Medulla oblongata (tissue), 1 donor: ENCODE measurements at regions not wholly inside any gene's neighbourhood (a gene's known extent, or its start where the extent isn't known, plus 50 kb on each side); places are given as distances from the start of the nearest gene placed in this dataset.
A peak's percentile ranks its signal among the peaks of the same experiment; 100 is the strongest.
"Not testable (repeated sequence)": the region's sequence is repeated elsewhere in the genome, so short reads cannot be mapped to it uniquely, and the experiment has no call there.

Source experiments
- DNase-seq: peaks from one replicate; pipeline ENCODE4 v3.0.0-alpha.2; 2015; ENCODE audit errors: extremely low spot score

DNA sequence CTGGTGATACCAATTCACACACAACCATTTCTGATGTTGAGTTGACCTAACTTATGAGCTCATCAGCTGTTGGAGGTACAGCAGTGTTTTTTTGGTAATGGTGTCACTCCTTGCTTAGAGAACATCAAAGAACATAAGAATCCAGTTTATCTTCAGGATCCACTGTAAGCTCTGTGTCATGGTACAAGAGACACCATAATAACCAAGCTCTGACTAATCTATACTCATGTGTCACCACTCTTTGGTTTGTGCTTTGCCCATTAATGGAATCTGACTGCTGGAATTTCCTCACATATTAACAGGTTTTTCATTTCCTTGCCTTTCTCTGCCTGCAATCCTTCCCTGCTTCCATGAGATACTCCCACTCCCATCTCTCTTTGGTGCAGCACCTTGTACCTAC, 735.1 kb upstream of the LCORL start:
- DNase-seq: no peak

DNA sequence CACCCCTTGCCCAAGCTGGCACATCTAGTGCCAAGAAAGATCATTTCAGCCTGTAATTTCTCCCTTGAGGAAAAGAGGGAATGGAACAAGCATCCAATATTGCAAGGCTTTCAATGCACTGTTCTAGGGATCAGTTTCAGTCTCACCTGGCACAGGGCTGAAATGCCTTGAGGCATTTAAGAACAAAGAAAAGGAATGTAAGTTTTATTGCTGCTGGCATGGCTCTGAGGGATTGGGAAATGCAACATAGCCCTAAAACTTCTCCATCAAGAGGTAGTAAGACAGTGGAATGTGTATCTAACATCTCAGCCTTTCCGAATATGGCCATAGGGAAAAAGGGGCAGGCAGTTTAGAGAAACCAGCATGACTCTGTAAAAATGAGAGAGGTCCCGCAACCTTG, 732.6 kb upstream of the LCORL start:
- DNase-seq: no peak

DNA sequence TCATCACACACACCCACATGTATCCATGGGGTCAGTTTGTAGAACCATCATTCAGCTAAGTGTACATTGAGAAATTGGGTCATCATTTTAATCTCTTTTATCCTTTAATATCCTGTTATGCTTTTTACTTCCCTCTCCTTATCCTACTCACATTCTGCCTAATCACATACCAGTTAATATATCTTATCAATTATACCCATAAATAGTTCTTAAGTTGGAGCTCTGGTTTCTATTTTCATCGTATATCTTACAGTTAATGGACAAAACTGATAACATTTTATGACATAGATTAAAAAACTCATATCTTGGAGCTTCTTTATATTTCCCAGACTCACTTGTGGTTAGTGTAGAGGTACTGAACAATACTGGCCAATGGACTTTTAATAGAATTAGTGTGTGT, 729.5 kb upstream of the LCORL start:
- no peak for DNase-seq

DNA sequence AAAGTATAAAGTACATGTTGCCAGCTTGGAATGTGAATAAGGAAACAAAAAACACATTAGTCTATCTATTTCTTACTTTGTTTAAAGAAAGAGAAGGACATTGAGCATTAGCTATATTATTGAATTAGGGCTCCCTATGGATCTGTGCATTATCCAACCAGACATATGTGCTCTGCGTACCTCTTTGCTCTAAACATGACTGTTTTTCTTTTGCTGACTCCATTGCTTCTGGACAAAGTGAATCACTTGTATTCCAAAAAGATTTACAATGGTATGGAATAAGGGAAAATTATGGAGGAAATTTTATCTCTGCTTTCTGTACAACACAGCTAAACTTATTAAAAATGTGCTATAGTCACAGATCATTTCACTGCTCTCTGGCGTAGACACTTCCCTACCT, 727.8 kb upstream of the LCORL start:
- no peak for DNase-seq

DNA sequence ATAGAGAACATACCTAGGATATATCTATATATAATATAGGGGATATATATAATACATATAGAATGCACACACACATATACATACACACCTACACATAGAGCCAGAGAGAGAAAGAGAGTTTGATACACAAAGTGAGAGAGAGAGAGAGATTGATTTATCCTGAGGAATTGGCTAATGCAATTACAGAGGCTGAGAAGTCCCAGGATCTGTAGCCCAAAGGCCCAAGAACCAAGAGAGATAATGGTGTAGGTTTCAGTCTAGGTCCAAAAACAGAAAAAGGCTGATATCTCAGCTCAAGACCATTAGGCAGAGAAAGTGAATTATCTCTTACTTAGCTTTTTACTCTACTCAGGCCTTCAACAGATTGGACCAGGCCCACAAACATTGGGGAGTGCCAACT, 715.0 kb upstream of the LCORL start:
- no peak for DNase-seq

- no peak for DNase-seq
Measured at GRCh38 chr4:18735740-18736268, 714.2 kb upstream of the LCORL start.

GRCh38 chr4:18734405-18734804, 712.9 kb upstream of the LCORL start:
- no peak for DNase-seq

DNA sequence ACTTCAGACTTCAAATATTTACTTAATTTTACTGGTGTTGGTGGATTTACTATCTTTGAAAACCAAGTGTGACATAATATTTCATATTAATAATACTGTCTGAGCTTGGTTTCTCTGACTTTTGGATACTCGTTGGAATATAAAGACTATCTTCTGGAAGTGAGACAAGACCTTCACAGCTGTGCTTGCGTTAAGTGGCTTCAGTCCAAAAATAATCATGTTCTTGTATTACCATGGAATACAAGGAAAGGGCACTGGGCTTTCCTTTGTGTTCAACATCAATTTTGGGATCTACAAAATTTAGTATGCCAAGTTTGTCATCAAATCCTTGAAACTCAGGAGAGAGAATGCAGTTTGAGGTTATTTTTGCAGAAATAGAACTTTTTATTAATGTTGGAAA, 712.4 kb upstream of the LCORL start:
- DNase-seq: no peak

DNA sequence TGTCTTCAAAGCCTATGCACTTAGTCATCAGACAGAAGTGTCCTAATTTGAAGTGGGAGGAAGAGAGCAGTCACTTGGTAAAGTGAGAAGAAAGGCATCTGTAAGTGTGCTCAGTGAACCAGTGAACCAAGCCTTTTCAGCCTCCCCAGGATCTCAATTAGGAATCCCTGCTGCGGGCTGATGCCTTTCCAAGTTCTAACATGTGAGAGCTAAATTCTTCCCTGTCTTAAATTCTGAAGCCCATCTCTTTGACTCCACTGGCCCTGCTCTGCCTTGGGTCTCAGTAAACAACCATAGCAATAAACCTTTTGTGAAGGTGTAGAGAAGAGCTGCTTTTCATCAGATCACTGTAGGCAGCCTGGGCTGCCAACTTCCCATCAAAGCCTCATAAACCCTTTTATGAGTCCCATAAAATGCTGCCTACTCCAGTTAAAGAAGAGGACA, 701.2 kb upstream of the LCORL start:
- DNase-seq: no peak

DNA sequence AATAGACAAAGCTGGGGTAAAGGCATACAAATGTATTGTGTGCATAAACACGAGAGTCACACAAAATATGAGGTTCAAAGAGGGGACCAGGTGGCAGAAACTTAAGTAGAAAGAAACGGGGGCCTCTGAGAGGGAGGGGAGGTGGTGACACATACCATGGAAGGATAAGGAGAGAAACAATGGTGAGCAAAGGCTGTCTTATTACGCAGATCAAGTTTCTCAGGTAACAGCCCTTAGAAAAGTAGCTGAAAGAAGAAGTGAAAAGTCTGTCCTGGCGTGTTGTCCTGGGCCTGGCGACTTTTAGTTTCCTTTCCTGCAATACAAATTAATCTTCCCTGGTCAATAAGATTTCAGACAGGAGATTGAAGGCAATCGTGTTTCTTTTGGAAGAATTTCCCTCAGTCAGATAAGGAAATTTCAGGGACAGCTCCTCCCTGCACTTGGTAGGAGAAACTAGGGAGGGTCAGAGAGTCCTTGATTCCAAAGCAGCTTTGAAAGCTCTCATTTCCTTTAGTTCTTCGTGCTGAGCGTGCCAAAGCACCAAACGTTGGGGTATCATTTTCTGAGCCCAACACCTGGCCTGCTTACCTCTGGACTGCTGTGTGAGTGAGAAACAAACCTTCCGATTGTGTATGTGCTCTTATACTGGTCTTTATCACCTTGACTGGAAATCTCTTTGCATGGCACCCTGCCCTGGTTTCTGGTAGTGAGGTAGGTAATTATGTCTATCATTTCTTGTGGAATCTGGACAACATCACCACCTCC, 676.7 kb upstream of the LCORL start:
- no peak for DNase-seq

DNA sequence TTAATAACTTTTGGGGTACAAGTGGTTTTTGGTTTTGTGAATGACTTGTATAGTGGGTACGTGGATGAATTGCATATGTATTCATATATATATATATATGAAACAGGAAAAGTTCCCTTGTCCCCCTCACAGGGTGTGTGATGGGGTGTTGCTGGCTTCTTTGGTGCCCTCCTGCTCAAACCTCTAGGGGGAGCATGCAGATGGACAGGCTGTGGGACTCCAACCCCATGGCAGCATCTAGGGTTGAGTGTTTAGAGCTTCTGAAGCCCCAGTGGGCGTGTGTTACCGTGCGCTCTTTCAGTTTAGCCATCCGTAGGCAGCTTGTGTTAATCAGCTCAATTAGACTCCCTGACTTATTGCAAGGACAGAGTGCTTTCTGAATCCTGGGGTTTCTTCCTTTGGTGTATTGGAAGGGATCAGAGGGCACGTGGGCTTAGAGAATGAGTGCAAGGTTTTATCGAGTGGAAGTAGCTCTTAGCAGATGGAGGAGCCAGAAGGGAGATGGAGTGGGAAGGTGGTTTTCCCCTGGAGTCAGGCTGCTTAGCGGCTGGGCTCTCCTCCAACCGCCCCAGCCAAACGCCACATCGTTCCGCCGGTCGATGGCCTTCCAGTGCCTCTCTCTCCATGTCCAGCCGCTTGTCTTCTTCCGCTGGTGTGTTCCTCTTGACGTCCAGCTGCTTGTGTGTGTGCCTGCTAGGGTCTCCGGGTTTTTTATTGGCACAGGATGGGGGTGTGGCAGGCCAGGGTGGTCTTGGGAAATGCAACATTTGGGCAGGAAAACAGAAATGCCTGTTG, 674.4 kb upstream of the LCORL start:
- no peak for DNase-seq

DNA sequence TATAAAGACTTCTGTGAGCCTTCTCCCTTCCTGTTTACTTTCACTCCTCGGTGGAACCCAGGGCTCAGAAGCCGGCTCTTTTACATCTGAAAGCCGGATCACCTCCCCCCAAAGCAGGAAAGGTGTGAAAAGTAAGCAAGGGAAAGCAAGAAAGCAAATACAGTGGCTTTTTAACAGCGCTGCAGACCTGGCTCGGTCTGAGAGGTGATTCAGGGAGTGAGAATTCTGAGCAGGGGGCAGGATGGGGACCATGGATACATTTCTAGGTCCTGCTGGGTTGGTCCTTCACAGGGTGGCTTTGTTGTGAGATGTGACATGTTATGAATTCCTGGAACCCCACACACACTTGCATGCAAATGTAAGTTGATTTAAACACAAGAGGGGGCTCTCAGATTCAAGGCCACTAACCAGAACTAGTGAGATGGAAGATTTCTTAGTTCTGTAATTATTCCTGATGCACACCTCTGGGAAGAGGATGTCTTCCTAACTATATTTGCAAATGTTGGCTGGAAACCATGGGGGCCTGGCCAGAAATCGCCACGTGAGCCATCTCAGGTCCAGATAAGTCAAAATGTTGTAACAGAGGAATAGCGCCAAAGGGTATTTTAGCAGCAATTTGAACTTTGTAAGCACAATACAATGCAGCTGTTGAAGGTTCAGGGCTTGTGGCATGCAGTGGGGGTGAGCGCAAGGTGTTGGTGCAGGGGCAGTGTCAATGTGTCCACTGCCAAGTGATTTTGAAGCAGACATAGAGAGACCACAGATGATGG, 670.1 kb upstream of the LCORL start:
- no peak for DNase-seq

DNA sequence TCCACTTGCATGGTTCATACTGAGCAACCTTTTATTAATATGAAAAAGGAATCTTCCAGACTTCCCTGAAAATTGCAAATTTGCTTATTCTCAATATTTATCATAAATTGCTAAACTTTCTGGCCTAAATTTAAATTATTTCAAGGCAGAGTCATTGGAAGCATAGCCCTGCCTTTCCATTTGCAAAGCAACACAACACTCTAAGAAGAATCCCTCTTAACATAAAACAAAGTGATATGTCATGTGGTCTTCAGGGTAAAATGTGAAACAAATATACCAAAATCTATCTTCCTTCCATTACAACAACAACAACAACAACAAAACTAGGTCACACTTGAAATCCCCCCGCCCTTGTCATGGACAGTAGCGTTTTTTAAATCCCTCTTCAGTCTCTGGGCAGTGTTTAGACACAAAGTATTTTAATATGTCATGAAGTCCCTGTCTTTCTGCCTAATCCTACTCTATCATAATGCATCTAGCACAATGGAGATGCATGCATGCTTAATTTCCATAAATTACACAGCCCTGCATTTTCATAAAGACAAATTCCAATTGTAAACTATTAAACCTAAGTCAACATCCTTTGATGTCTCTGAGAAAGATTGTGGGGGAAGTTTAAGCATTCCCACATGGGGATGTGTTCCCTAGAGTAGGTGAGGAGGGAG, 668.9 kb upstream of the LCORL start:
- no peak for DNase-seq

- DNase-seq: peak; percentile 87
Measured at GRCh38 chr4:18689308-18690115, 668.0 kb upstream of the LCORL start.

GRCh38 chr4:18688351-18688750, 666.8 kb upstream of the LCORL start:
- DNase-seq: not testable (repeated sequence)

- DNase-seq: no peak
Measured at GRCh38 chr4:18686338-18687037, 664.9 kb upstream of the LCORL start.

DNA sequence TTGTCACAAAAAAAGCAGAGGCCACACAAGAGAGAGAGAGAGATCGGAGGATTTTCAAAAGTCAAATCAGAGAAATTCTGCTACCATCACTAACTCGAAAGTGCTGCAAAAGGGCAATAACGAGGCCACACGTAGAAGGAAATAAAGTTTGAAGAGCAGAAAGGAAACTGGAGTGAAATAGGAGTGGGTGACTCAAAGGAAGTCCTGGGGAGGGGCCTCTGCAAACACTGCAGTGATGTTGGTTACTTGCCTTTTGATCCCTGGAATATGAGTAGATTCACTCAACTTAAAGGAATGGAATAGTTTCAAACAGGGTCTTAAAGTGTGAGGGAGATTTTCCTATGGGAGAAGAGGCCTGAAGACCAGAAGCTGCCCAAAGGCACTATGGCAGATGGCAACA, 663.4 kb upstream of the LCORL start:
- no peak for DNase-seq

GRCh38 chr4:18676526-18676915, 655.0 kb upstream of the LCORL start:
- no peak for DNase-seq

DNA sequence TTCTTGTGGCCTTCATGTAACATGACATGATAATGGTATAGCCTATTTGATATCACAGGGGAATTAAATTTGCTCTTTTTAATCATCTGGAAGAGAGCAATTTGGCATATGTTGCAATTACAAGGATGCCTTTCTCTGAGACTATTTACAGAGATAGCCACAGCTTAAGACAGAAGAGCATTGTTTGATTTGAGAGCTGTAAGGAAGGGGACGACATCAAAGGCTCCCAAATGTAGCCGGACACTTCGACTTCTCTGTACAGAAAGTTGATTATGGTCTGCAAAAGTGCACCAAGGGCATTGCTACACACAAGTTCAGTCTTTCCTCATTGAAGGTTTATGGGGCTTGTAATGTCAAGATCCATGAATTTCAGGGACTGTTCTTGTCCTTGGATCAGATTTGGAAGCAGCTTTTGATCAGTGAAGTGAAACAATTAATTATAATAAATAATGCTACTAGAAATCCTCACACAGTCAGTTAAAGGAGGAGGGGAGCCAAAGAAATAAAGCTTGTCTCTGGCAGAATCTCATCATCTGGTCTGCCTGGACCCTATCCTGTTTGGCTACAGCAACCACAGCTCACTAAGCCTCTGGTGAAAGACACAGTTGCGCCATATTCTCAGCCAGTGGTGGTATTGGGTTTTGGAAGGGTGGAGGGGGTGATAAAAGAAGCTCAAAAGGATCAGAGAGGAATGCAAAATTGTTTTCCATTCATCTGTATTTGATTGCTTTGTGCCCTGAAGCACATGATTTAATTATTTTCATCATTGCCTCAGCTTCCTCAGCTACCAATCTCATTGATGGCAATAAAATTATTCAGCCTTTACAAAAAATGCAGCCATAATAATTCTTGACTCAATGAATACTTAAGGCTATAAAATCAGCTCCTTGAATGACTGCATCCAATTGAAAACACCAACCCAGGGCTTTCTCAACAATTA, 654.3 kb upstream of the LCORL start:
- DNase-seq: no peak
